ENCODE measurements at regions not wholly inside any gene's neighbourhood (a gene's known extent, or its start where the extent isn't known, plus 50 kb on each side); places are given as distances from the start of the nearest gene placed in this dataset.

- no peak for TF ChIP-seq CTCF (IDR thresholded peaks at IDR 0.05; ENCODE audit: control extremely low read depth in 1 of 3, insufficient read depth in 1 of 3, low read depth in 1 of 3, low read length in 3 of 3)
- no peak for TF ChIP-seq KDM1A (IDR thresholded peaks at IDR 0.05; ENCODE audit: borderline replicate concordance, low read length)
- TF ChIP-seq TAF1 (IDR thresholded peaks at IDR 0.05; ENCODE audit: low read depth, low read length) = no peak
- no peak for TF ChIP-seq CHD1 (IDR thresholded peaks at IDR 0.05; ENCODE audit: low read depth, low read length)
- TF ChIP-seq, protein P1, sequence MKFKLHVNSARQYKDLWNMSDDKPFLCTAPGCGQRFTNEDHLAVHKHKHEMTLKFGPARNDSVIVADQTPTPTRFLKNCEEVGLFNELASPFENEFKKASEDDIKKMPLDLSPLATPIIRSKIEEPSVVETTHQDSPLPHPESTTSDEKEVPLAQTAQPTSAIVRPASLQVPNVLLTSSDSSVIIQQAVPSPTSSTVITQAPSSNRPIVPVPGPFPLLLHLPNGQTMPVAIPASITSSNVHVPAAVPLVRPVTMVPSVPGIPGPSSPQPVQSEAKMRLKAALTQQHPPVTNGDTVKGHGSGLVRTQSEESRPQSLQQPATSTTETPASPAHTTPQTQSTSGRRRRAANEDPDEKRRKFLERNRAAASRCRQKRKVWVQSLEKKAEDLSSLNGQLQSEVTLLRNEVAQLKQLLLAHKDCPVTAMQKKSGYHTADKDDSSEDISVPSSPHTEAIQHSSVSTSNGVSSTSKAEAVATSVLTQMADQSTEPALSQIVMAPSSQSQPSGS (IDR thresholded peaks at IDR 0.05; ENCODE audit: low read length) = no peak
- TF ChIP-seq POLR2A (IDR thresholded peaks at IDR 0.05; ENCODE audit: control extremely low read depth in 1 of 2, low read depth in 2 of 2, low read length in 2 of 2) = no peak
- no peak for TF ChIP-seq POLR2AphosphoS5 (IDR thresholded peaks at IDR 0.05; ENCODE audit: low read depth, low read length)
- TF ChIP-seq ZNF274 (IDR thresholded peaks at IDR 0.05; ENCODE audit: borderline replicate concordance, extremely low read depth, low read length) = no peak
- no peak for TF ChIP-seq CREB1 (IDR thresholded peaks at IDR 0.05)
- no peak for TF ChIP-seq EZH2 (IDR thresholded peaks at IDR 0.05; ENCODE audit: low read depth, low read length, severe bottlenecking)
- no peak for TF ChIP-seq RFX5 (IDR thresholded peaks at IDR 0.05; ENCODE audit: borderline replicate concordance, low read depth, low read length)
- TF ChIP-seq RNF2 (IDR thresholded peaks at IDR 0.05; ENCODE audit: borderline replicate concordance, low read depth, low read length, missing control alignments, poor library complexity, severe bottlenecking) = no peak
- TF ChIP-seq HDAC2 (IDR thresholded peaks at IDR 0.05; ENCODE audit: borderline replicate concordance in 1 of 2, low read depth in 2 of 2, low read length in 2 of 2) = no peak
These were observed 508.1 kb downstream of the NTRK3 start for GRCh38 chr15:87748483-87748882.
